ENCODE measurements at regions not wholly inside any gene's neighbourhood (a gene's known extent, or its start where the extent isn't known, plus 50 kb on each side); places are given as distances from the start of the nearest gene placed in this dataset.

- DNase-seq (ENCODE audit: insufficient read length, low spot score), result no peak
- no peak for FAIRE-seq
- TF ChIP-seq CTCF (IDR thresholded peaks at IDR 0.05; ENCODE audit: insufficient read depth, missing control alignments), result no peak
Observed at GRCh38 chr7:26029911-26030310, 122.1 kb upstream of the NFE2L3 start.

- no peak for DNase-seq (ENCODE audit: insufficient read length, low spot score)
- FAIRE-seq, result no peak
- TF ChIP-seq CTCF (IDR thresholded peaks at IDR 0.05; ENCODE audit: insufficient read depth, missing control alignments), result no peak
Observed at GRCh38 chr7:26034391-26034790, 117.6 kb upstream of the NFE2L3 start.

GRCh38 chr7:26035552-26035951 lies 116.4 kb upstream of the NFE2L3 start:
- DNase-seq (ENCODE audit: insufficient read length, low spot score) (no peak), FAIRE-seq (no peak)
- no peak for TF ChIP-seq CTCF (IDR thresholded peaks at IDR 0.05; ENCODE audit: insufficient read depth, missing control alignments)

GRCh38 chr7:26036092-26036491 lies 115.9 kb upstream of the NFE2L3 start:
- no peak for TF ChIP-seq CTCF (IDR thresholded peaks at IDR 0.05; ENCODE audit: insufficient read depth, missing control alignments)
- DNase-seq (ENCODE audit: insufficient read length, low spot score), result no peak
- no peak for FAIRE-seq

GRCh38 chr7:26038201-26038990 lies 113.6 kb upstream of the NFE2L3 start:
- no peak for TF ChIP-seq CTCF (IDR thresholded peaks at IDR 0.05; ENCODE audit: insufficient read depth, missing control alignments)
- DNase-seq (ENCODE audit: insufficient read length, low spot score) (no peak), FAIRE-seq (no peak)

GRCh38 chr7:26040085-26040484 lies 111.9 kb upstream of the NFE2L3 start:
- TF ChIP-seq CTCF (IDR thresholded peaks at IDR 0.05; ENCODE audit: insufficient read depth, missing control alignments), result no peak
- no peak for DNase-seq (ENCODE audit: insufficient read length, low spot score)
- no peak for FAIRE-seq

- no peak for FAIRE-seq
- no peak for DNase-seq (ENCODE audit: insufficient read length, low spot score)
- TF ChIP-seq CTCF (IDR thresholded peaks at IDR 0.05; ENCODE audit: insufficient read depth, missing control alignments), result no peak
Observed at GRCh38 chr7:26042237-26042636, 109.8 kb upstream of the NFE2L3 start.

Measured in D721Med (cell line).